ENCODE measurements at regions not wholly inside any gene's neighbourhood (a gene's known extent, or its start where the extent isn't known, plus 50 kb on each side); places are given as distances from the start of the nearest gene placed in this dataset.
"Not testable (repeated sequence)": the region's sequence is repeated elsewhere in the genome, so short reads cannot be mapped to it uniquely, and the experiment has no call there.

DNA sequence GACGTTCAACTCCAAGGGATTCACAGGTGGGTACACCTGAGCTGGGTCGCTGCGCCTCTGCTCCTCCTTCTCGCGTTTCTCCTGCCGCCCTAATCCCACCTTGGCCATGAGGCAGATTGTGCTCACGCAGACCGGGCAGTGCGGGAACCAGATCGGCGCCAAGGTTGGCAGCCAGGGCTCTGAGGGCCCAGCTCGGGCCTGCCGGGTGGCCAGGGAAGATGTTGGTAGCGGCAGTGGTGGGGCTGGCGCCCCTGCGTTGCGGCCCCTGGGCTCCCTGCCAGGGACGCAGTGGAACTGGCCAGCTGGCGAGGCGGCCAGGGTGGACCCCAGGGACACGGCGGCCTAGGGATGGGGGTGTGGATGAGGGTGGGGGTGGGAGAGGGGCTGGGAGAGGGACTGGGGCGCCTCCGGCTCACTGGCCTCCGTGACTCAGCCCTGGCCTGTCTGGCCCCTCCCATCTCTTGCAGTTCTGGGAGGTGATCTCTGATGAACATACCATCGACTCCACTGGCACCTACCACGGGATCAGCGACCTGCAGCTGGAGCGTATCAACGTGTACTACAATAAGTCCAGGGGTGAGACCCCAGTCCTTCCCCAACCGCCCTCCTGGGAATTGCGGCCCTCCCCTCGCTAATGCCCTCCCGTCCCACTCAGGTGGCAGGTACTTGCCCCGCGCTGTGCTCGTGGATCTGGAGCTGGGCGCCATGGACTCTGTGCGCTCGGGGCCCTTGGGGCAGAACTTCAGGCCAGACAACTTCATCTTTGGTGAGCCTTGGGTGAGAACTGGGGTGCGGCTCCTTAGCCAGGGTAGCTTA is 114.9 kb upstream of the ALG10B start:
- DNase-seq (ENCODE audit: low spot score in 2 of 2), result no peak
- intact Hi-C loops (cut with DNase I), result no loop called here
- H3K27me3 ChIP-seq, result no peaks in the 10 kb centered on the region
- no peak overlapping the region for H3K4me3 ChIP-seq
- TF ChIP-seq, protein P1, sequence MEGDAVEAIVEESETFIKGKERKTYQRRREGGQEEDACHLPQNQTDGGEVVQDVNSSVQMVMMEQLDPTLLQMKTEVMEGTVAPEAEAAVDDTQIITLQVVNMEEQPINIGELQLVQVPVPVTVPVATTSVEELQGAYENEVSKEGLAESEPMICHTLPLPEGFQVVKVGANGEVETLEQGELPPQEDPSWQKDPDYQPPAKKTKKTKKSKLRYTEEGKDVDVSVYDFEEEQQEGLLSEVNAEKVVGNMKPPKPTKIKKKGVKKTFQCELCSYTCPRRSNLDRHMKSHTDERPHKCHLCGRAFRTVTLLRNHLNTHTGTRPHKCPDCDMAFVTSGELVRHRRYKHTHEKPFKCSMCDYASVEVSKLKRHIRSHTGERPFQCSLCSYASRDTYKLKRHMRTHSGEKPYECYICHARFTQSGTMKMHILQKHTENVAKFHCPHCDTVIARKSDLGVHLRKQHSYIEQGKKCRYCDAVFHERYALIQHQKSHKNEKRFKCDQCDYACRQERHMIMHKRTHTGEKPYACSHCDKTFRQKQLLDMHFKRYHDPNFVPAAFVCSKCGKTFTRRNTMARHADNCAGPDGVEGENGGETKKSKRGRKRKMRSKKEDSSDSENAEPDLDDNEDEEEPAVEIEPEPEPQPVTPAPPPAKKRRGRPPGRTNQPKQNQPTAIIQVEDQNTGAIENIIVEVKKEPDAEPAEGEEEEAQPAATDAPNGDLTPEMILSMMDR (IDR thresholded peaks at IDR 0.05), result no peak
- H3K36me3 ChIP-seq, result no peaks in the 10 kb centered on the region
- H3K27ac ChIP-seq, result no peak overlapping the region
- no peaks in the 10 kb centered on the region for H3K4me1 ChIP-seq
- no peaks in the 10 kb centered on the region for H3K9me3 ChIP-seq

DNA sequence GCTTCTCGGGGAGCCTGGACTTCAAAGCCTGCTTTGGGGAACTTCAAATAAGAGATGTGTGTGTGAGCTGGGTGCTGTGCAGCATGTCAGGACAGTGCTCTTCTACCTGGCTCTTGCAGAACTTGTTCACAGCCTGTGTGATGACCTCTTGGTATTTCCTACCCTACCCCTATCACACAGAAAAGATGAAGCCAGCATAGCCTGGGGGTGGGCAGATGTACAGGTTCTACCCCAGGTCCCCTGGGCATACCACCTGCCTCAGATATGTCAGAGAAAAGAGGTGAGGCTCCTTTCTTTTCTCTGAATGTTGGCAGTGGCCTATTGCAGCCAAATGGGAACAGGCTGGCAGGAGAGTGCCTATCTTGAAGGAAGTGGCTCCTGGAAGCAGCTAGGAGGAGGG is 111.7 kb upstream of the ALG10B start:
- Histone ChIP-seq H3K9me3 (no peaks in the 10 kb centered on the region), H3K36me3 (no peaks in the 10 kb centered on the region), H3K27ac (no peak overlapping the region), H3K27me3 (no peaks in the 10 kb centered on the region), H3K4me1 (no peaks in the 10 kb centered on the region), H3K4me3 (no peak overlapping the region)
- intact Hi-C loops (cut with DNase I), result no loop called here
- TF ChIP-seq, protein P1 (IDR thresholded peaks at IDR 0.05), result no peak
- DNase-seq (ENCODE audit: low spot score in 2 of 2), result no peak

DNA sequence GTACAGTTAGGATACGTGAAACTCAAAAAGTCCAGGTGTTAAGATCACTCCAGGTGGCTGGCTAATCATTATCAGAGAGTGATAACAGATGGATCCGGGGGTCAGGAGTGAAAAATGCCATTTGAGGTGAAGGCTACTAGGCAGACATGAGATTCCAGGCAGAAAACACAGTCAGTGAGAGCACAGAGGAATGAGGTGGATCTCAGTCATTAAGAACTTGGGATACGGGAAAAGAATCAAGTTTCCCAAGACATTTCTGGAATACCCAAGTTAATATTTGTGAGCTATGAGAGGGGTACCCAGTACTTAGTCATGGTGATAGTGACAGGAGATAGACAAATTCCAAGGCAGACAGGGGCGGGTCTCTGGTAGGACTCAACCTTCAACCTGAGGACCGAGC is 94.6 kb upstream of the ALG10B start:
- H3K4me3 ChIP-seq, result no peak overlapping the region
- no peaks in the 10 kb centered on the region for H3K27me3 ChIP-seq
- no peak for DNase-seq (ENCODE audit: low spot score in 2 of 2)
- H3K36me3 ChIP-seq, result no peaks in the 10 kb centered on the region
- TF ChIP-seq, protein P1 (IDR thresholded peaks at IDR 0.05), result no peak
- no peaks in the 10 kb centered on the region for H3K4me1 ChIP-seq
- H3K9me3 ChIP-seq, result no peaks in the 10 kb centered on the region
- no peak overlapping the region for H3K27ac ChIP-seq
- intact Hi-C loops (cut with DNase I), result no loop called here

DNA sequence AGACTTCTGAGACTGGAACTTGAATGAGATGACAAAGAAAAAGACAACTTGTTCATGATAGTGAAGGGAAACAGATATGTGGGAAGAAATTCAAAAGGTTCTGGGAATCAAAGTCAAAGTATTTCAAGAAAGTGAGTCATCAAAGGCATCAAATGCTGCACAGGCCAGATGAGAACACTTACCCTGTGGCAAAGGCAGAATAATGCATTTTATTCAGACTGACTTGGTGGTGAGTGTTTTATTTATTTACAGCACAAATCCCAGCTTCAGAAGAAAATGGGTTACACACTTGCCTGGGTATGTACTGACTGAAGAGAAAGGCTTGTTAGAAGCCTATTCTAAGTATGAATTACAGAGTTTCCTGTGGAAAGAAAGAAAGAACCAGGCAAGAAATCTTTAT is 78.2 kb upstream of the ALG10B start:
- intact Hi-C loops (cut with DNase I), result not testable (repeated sequence)

DNA sequence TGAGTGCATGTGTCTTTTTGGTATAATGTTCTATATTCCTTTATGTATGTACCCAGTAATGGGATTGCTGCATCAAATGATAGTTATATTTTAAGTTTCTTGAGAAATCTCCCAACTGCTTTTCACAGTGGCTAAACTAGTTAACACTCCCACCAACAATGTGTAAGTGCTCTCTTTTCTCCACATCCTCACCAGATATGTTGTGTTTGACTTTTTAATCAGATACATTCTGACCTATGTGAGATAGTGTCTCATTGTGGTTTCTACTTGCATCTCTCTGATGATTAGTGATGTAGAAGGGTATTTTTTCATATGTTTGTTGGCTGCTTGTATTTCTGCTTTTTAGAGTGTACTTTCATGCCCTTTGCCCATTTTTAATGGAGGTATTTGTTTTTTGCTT is 62.8 kb upstream of the ALG10B start:
- Histone ChIP-seq H3K27me3 (no peaks in the 10 kb centered on the region), H3K27ac (no peak overlapping the region), H3K36me3 (no peaks in the 10 kb centered on the region), H3K4me3 (no peak overlapping the region), H3K9me3 (no peaks in the 10 kb centered on the region), H3K4me1 (no peaks in the 10 kb centered on the region)
- intact Hi-C loops (cut with DNase I), result no loop called here
- TF ChIP-seq, protein P1 (IDR thresholded peaks at IDR 0.05), result no peak
- DNase-seq (ENCODE audit: low spot score in 2 of 2), result no peak

More for the DNA sequence above, 78.2 kb upstream of the ALG10B start:
- not testable (repeated sequence) for H3K27me3 ChIP-seq; DNase-seq (ENCODE audit: low spot score in 2 of 2); H3K4me1 ChIP-seq; H3K9me3 ChIP-seq; H3K27ac ChIP-seq; H3K36me3 ChIP-seq; H3K4me3 ChIP-seq

DNA sequence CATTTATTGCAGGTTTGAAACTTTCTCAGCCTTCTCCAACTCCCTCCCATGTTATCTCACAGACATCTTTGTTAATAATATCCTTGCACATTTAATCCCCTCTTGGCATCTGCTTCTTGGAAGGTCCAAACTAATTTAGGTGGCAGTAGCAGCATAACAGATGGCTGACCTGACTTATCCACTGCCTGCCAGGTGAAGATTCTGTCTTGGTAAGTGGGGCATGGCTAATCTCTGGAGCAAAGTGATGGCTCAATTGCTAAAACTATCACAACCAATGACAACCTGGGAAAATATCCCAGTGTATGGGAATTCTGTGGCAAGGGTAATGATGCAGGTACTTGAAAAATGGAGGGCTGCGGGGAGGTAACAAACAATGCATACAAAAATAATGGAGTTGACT is 58.2 kb upstream of the ALG10B start:
- DNase-seq (ENCODE audit: low spot score in 2 of 2), result no peak
- H3K4me3 ChIP-seq, result no peak overlapping the region
- H3K36me3 ChIP-seq, result no peaks in the 10 kb centered on the region
- H3K4me1 ChIP-seq, result no peaks in the 10 kb centered on the region
- TF ChIP-seq, protein P1 (IDR thresholded peaks at IDR 0.05), result no peak
- no peaks in the 10 kb centered on the region for H3K9me3 ChIP-seq
- no peak overlapping the region for H3K27ac ChIP-seq
- no peaks in the 10 kb centered on the region for H3K27me3 ChIP-seq
- intact Hi-C loops (cut with DNase I), result no loop called here
